ENCODE measurements at regions not wholly inside any gene's neighbourhood (a gene's known extent, or its start where the extent isn't known, plus 50 kb on each side); places are given as distances from the start of the nearest gene placed in this dataset.

DNA sequence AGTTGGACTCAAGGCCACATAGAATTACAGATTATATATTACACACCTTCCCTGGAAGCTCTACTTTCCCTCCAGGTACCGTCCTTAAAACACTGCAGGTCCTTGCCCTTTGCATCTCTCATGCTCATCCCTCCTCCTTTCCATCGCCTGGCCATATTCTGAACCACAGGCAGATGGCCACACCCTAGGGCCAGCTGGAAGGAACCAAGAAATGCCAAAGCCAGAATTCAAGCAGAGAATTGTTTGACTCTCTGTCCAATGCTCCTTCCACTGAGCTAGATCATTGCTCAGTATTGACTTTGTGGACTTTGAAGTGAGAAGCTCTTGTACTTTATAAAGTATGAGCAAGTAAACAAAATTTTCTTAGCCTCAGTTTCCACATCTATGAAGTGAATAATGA is 170.3 kb upstream of the SLC24A5 start:
- Histone ChIP-seq H3K4me3 (ENCODE audit: low read depth in 1 of 3, low read length in 3 of 3) (no peak overlapping the region), H3K9ac (ENCODE audit: low read depth in 1 of 2, low read length in 2 of 2) (no peak overlapping the region), H3K27me3 (ENCODE audit: control insufficient read depth in 4 of 4, insufficient read depth in 4 of 4, low read length in 3 of 4) (no peaks in the 10 kb centered on the region), H3K36me3 (ENCODE audit: control insufficient read depth in 4 of 4, insufficient read depth in 3 of 4, low read depth in 1 of 4, low read length in 3 of 4) (no peaks in the 10 kb centered on the region), H3K27ac (ENCODE audit: low read depth in 1 of 2, low read length in 2 of 2) (no peak overlapping the region), H3K4me1 (ENCODE audit: control insufficient read depth in 4 of 4, insufficient read depth in 4 of 4, low read length in 3 of 4) (no peaks in the 10 kb centered on the region), H3K9me3 (ENCODE audit: control insufficient read depth in 4 of 4, low read length in 3 of 4) (peaks cover 0 to 2% (median 0%) of the 10 kb centered on the region in 4 donors)
- 72% methylated on average over 2 of the region's 2 CpGs for WGBS
- TF ChIP-seq HNF4G (IDR thresholded peaks at IDR 0.05) (no peak), SP1 (IDR thresholded peaks at IDR 0.05) (no peak), FOXA1 (IDR thresholded peaks at IDR 0.05) (no peak), ATF3 (IDR thresholded peaks at IDR 0.05) (no peak), JUND (IDR thresholded peaks at IDR 0.05) (no peak), HNF4A (conservative IDR thresholded peaks at IDR 0.05) (no peak), RXRA (IDR thresholded peaks at IDR 0.05) (no peak), REST (IDR thresholded peaks at IDR 0.05) (no peak), MAX (IDR thresholded peaks at IDR 0.05) (no peak), GABPA (IDR thresholded peaks at IDR 0.05 in 1 of 2, conservative IDR thresholded peaks at IDR 0.05 in 1 of 2) (no peak), CTCF (IDR thresholded peaks at IDR 0.05; ENCODE audit: low read depth, low read length, missing input control) (no peak), YY1 (IDR thresholded peaks at IDR 0.05) (no peak), ZBTB33 (IDR thresholded peaks at IDR 0.05) (no peak), FOXA2 (IDR thresholded peaks at IDR 0.05) (no peak), RAD21 (IDR thresholded peaks at IDR 0.05) (no peak)
- no peak for DNase-seq (ENCODE audit: low spot score)

DNA sequence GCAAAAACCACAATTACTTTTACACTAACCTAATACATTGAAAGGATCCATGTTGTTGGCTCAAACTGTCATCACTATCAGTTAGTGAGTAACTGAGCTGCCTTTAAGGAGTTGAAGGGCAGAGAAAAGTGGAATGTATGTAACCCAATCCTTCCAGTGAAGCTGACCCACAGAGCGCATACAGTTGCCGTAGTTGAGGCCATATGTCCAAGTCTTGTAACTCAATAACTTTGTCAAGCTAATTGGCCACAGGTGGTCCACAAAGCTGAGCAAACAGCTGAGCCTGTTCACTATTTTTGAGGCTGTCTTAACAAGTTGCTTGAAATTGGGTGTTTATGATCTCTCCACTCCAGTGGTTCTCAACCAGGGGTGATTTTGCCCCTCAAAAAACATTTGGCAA is 169.0 kb upstream of the SLC24A5 start:
- no peak overlapping the region for H3K9ac ChIP-seq (ENCODE audit: low read depth in 1 of 2, low read length in 2 of 2)
- H3K36me3 ChIP-seq (ENCODE audit: control insufficient read depth in 4 of 4, insufficient read depth in 3 of 4, low read depth in 1 of 4, low read length in 3 of 4), result no peaks in the 10 kb centered on the region
- peaks cover 0 to 2% (median 0%) of the 10 kb centered on the region in 4 donors for H3K9me3 ChIP-seq (ENCODE audit: control insufficient read depth in 4 of 4, low read length in 3 of 4)
- no peaks in the 10 kb centered on the region for H3K27me3 ChIP-seq (ENCODE audit: control insufficient read depth in 4 of 4, insufficient read depth in 4 of 4, low read length in 3 of 4)
- H3K4me1 ChIP-seq (ENCODE audit: control insufficient read depth in 4 of 4, insufficient read depth in 4 of 4, low read length in 3 of 4), result no peaks in the 10 kb centered on the region
- DNase-seq (ENCODE audit: low spot score), result no peak
- no peak overlapping the region for H3K4me3 ChIP-seq (ENCODE audit: low read depth in 1 of 3, low read length in 3 of 3)
- 86% methylated on average over 2 of the region's 2 CpGs for WGBS
- H3K27ac ChIP-seq (ENCODE audit: low read depth in 1 of 2, low read length in 2 of 2), result no peak overlapping the region
- TF ChIP-seq MAX (IDR thresholded peaks at IDR 0.05) (no peak), JUND (IDR thresholded peaks at IDR 0.05) (no peak), FOXA1 (IDR thresholded peaks at IDR 0.05) (no peak), REST (IDR thresholded peaks at IDR 0.05) (no peak), HNF4A (conservative IDR thresholded peaks at IDR 0.05) (no peak), ATF3 (IDR thresholded peaks at IDR 0.05) (no peak), SP1 (IDR thresholded peaks at IDR 0.05) (no peak), YY1 (IDR thresholded peaks at IDR 0.05) (no peak), FOXA2 (IDR thresholded peaks at IDR 0.05) (no peak), NR2F2 (IDR thresholded peaks at IDR 0.05) (no peak), EGR1 (IDR thresholded peaks at IDR 0.05; ENCODE audit: low read depth in 2 of 2) (no peak), TAF1 (conservative IDR thresholded peaks at IDR 0.05) (no peak), GABPA (IDR thresholded peaks at IDR 0.05 in 1 of 2, conservative IDR thresholded peaks at IDR 0.05 in 1 of 2) (no peak)

All from liver (tissue), 8 donors.